DOHH2 (cell line): ENCODE measurements at regions not wholly inside any gene's neighbourhood (a gene's known extent, or its start where the extent isn't known, plus 50 kb on each side); places are given as distances from the start of the nearest gene placed in this dataset.

Source experiments
- EZH2phosphoT487 ChIP-seq: fragments of 200-600 bp; sonication (generic); IDR thresholded peaks from 2 replicates; pipeline ENCODE4 v1.6.1; 2017; ENCODE audit warnings: borderline replicate concordance, mild to moderate bottlenecking, antibody characterized with exemption, low read length, moderate library complexity, mixed read lengths
- TF ChIP-seq, protein P1 (sequence below): fragments of 200-600 bp; sonication (generic); IDR thresholded peaks from one replicate; pipeline ENCODE4 v1.5.1; 2014; ENCODE audit warnings: antibody characterized with exemption, mild to moderate bottlenecking, low read depth, low read length; ENCODE audit not compliant: poor library complexity, severe bottlenecking

DNA sequence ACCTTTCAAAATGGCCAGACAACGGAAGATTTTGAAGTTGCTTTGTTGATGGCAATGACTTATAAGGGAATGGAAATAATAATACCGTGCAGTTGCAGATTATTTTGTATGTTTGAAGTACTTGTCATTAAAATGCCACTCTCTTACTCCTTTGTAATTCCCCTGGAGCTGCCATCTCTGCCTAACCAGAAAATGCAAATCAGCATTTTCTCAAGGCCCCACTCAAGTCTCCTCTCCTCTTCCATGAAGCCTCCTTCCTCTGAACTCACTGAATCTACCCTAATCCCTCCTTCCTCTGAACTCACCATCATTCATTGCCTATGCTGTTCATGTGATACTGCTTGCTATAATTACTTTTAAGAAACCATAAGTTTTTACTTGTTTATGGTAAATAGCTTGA lies 60.2 kb upstream of the RBPJ start:
- TF ChIP-seq, protein P1, sequence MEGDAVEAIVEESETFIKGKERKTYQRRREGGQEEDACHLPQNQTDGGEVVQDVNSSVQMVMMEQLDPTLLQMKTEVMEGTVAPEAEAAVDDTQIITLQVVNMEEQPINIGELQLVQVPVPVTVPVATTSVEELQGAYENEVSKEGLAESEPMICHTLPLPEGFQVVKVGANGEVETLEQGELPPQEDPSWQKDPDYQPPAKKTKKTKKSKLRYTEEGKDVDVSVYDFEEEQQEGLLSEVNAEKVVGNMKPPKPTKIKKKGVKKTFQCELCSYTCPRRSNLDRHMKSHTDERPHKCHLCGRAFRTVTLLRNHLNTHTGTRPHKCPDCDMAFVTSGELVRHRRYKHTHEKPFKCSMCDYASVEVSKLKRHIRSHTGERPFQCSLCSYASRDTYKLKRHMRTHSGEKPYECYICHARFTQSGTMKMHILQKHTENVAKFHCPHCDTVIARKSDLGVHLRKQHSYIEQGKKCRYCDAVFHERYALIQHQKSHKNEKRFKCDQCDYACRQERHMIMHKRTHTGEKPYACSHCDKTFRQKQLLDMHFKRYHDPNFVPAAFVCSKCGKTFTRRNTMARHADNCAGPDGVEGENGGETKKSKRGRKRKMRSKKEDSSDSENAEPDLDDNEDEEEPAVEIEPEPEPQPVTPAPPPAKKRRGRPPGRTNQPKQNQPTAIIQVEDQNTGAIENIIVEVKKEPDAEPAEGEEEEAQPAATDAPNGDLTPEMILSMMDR: no peak
- TF ChIP-seq EZH2phosphoT487: no peak
